Stromal cell of bone marrow (primary cell): ENCODE measurements at regions not wholly inside any gene's neighbourhood (a gene's known extent, or its start where the extent isn't known, plus 50 kb on each side); places are given as distances from the start of the nearest gene placed in this dataset.
A peak's percentile ranks its signal among the peaks of the same experiment; 100 is the strongest.

Experiments
- DNase-seq: peaks from one replicate; pipeline ENCODE4 v3.0.0-alpha.2; 2012; ENCODE audit warnings: low read depth

DNA sequence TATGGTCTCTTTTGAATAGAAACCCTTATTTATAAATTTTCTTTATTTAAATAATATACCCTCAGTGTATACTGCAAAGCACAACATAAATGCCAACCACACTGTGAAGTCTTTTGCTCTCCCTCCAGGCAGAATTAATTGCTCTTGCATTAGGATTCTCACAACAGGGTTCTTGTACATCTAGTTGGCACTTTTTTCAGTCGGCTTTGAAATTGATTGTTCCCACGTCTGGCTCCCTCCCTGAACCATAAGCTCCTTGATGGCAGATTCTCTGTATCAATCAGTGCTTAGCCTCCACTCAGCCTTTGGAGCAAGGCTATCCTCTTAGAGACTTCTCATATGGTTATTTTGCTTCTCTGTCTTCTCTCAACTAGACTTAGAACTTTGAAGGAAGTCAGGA, 288.0 kb upstream of the POU3F2 start:
- DNase-seq = no peak

DNA sequence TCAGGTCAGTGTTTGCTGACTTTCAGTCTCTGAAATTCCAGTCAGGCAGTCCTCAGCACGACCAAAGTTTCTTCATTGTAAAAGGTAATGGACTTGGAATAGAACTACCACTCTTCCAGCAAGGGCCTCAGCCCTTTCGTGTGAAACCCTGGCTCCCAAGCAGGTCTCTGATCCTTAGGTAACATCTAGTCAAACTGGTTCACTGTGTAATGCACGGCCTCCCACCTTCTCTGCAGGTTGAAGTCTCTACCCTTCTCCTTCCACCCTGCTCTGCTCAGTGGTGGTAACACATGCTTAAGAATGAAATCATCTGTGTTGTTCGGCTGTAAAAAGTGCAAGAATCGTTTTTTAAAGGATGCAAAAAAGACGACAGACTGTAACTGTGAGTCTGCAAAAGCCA, 287.2 kb upstream of the POU3F2 start:
- no peak for DNase-seq

DNA sequence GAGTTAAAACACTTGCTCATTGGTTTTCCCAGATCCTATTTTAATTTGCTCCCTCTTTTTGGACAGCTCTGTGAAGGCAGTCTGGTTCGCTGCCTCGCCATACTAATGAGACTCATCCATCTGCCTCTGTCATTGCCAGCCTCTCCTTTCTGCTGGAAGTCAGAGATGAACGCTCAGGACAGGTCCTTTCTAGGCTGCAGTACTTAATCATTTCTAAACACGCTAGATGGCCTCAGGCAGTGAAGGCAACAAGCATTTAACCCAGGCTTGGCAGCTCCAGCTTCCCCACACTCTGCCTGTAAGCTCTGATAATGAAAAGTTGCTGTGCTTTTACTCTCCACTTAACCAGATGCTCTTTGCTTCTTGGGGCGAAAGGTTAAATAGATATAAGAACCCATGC, 286.7 kb upstream of the POU3F2 start:
- no peak for DNase-seq

DNA sequence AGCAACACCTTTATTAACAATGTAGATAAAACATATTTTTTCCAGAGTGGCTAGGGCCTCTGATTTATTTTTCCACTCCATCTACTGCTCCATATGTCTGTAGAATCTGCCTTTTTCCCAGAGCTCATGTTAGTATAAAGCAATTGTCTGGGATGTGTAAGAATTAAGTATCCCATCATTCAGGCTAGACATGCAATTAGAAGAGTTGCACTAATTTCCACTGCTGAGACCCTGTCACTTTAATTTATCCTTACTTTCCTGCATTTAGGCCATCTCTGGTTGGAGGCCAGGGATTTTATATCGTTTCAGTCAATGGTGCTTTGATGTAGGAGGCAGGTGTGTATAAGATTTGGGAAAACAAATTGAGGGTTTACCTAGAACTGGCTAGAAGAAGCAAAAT, 286.1 kb upstream of the POU3F2 start:
- no peak for DNase-seq

DNA sequence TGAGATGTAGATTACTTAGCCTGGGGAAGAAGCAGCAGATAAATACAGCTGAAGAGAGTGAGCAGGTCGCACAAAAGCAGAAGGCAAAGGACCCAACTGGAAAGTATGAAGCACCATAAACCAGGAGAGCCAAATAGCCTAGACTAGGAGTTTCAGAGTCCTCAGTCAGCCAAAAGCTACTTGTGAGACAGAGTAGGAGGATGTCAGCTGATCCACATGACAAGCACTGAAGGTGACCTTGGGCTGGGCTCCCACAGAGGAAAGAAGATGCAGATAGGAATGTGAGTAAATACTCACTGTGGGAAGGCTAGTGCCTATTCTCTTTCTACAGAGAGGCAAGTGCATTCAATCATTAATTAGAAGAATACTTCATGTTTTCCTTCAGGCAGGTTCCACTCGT, 274.0 kb upstream of the POU3F2 start:
- no peak for DNase-seq

DNA sequence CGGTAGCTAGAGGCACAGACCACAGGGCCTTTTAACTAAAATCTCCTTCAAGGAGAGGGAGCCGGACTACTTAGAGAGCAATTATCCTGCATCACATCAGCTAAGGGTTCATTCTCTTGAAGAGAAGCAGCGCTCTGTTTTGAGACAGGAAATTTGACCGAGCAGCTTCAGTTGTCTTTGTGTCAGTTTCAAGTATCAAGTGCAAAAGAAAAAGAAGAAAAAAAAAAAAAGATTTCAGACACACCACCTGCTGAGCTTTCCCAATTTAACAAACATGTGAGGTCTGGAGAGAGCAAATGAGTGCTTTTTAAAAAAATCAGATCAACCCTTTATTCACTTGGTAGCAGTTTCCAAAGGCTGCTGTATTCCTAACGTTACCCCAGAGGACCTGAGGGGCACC, 273.5 kb upstream of the POU3F2 start:
- no peak for DNase-seq

DNA sequence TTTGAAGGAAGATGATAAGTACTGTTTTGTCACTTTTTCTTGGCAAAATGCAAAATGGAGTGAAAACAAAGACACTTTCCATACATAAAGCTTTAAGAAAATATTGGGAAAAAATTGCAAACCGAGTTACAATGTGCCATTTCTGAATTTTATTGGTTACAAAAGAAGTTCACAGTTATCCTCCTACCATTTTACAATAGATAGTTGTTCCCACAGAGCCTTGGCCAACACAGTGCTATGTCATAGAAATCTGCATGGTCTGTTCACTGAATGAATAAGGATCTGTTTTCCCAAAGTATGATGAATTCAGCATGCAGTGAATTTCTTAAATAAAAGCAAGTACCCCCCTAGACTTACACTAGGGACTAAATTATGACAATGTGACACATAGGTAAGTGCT, 268.2 kb upstream of the POU3F2 start:
- no peak for DNase-seq

DNA sequence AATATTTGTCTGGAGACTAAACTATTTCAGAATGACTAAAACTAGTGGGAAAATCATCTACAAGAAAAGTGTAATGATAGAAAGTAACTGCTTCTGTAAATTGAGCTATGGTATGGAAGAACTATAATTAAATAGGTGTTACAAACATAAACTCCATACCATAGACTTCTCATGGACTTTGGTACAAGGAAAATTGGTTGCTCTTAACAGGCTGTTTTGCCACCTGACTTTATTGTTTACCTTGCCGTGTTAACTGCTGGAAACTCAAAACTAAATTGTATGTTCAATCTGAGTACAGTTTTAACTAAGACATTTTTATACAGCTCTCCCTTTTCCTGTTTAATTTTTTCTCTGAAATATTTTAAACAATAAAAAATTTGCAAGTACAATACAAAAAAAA, 261.8 kb upstream of the POU3F2 start:
- DNase-seq = no peak

DNA sequence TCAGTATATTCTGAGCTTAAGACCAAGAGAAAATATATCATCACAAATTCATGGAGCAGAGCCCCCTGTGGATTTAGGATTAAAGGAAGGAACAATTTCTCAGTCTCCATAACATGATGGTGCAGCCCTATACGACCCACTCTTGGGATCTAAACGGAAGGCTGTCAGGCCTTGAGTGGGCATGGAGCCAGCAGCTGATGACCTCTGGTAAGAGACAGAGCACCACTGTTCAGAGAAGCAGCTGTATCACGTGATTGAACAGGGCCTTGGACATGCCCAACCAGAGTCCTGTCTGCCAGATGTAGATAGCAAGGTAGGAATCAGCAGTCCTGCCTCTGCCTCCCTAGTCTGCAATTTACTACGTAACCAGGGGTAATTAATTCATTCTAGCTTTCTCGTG, 259.4 kb upstream of the POU3F2 start:
- DNase-seq = no peak

DNA sequence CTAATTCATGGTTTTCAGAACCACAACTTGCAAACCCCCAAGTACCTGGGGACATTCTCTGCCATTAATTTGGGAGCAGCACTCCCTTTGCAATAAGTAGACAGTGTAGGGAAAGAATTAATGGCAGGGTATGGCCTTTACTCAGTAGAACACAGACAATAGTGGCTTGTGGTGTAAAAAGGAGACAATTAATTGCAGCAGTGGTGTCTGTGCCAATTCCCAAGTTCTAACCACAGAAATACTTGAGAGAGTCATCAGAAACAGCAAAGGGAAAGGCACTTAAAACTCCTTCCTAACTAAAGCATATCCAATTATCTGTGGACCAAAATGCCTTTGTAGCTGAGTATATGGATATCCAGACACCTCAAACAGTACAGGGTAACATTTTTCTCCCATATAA, 257.6 kb upstream of the POU3F2 start:
- DNase-seq = no peak

DNA sequence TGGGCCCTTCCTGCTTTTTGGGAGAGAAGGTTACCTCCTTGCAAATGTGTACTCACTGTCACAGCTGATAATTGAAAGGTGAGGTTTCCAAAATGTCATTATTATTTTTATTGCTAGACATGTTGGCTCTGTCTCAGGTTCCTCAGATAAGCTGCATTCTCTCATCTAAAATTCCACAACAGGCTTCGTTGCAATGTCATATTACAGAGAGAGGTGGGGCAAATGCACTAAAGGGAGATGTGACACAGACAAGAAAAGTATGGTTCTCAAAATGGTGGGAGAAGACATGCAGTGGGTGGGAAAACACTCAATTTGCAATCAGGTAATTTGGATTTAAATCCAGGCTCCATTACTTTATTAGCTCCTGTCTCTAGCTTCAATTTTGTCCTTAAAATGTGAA, 256.4 kb upstream of the POU3F2 start:
- DNase-seq = no peak

DNA sequence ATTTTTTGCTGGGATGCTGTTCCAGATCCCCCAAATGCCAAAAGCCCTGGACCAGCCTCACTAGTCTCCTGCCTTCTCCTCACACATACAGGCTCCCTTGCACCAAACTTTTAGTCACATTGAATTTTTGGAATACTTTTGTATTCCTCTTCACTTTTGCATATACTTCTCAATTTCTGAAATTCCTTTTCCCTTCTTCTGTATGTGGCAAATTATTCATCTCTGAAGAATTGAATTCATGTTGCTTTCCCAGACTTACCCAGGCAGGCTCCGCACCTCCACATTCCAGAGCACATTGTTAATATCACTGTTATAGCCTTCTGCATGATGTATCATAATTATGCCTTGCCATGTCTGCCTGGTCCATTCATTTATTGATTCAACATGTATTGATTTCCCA, 255.3 kb upstream of the POU3F2 start:
- no peak for DNase-seq

DNA sequence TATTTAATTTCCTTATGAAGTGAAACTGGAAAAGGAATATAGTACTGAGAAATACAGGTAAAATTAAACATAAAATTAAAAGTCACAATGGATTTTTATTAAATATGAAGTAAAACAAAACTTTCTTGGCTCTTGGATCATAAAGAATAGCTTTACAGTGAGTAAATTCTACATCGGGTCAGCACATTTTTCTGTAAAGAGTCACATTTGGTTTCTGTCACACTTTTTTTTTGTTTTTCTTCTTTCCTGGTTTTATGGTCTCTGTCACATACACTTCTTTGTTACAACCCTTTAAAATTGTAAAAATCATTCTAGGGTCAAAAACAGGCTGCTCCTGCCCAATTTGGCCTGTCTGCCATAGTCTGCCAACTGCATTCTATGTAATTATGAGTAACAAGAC, 254.4 kb upstream of the POU3F2 start:
- peak; percentile 2 for DNase-seq

DNA sequence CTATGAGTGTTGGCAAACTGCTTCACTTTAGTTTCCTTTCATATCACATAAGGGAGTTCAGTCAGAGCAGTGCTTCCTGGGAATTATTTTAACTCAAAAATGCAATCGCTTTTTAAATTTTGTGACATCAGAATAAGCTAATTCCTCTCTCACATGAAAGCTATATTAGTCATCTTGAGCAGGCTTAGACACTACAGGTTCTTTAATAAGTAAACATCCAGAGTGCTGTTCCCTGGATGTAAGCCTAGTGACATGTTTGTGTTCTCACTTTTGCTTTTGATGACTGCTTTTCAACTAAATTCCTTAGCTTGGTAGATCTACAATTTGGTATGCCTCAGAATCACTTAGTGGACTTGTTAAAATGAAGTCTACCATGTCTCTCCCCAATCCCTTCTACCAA, 252.7 kb upstream of the POU3F2 start:
- DNase-seq = peak; percentile 5

DNA sequence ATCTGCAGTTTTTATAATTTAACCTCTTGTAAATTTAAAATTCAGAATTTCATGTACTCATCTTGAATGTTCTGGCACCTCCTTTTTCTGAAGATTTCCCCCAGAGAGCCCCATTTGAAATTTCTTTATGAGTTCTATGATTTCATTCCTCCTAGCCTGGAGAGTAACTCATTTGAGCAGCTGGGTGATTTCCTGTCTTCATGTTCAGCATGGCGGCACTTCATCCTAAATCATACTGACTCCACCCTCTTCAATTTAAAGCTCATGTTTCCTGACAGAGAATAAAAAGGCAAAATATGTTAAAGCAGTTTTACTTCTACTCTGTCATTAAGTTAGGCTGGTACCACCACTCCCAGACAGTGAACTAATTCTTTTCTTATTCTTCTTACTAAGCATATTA, 250.9 kb upstream of the POU3F2 start:
- no peak for DNase-seq

DNA sequence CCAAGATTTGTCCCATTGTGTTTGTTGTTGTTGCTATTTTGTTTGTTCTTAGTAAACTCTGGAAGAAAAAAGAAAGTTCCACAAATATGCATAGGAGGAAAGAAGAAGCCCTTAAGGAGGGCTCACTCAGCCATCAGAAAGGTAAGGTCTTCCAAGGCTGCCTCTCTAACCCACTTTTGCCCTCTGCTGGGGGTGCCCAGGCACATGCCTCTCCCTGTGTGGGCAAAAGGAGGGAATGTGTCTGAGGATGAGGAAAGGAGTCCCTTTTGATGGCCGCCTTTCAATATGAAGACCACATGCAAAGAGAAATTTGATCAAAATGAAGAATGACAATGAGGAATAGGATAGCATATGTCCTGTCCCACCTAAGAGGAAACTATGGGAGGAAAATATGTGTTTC, 248.2 kb upstream of the POU3F2 start:
- no peak for DNase-seq

DNA sequence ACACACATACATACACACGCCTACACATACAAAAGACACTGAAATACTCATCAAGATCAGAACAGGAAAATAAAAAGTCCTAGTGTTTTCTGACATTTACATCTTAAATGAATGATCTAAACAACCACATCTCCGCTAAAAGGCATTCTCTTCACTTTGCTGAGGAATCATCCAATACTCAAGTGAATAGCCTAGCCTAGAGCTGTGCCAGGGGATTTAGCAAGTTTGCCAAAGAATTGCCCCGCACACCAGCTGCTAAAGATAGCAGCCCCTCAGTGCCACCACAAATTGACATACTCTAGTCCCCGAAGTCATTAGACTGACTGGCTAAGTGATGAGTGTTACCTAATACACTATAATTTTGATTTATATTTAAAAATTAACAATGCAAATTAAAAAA, 246.8 kb upstream of the POU3F2 start:
- DNase-seq = no peak

DNA sequence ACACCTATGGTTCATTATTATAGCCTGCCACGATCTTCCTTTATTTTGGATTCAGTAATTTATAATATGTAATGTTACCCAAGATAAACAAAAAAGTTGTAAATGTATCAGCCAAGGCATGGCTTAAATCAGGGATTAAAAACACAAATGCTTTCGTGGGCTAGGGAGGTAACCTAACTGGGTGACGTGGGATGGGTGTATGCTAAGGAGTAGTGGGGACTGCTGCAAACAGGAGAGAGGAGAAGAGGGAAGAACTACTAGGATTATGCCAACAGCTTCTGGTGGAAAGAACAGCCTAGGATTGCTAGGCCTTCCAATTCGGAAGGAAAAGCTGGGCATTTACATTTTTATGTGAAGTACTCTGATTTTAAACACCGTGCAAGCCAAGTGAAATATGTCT, 244.8 kb upstream of the POU3F2 start:
- DNase-seq = no peak

DNA sequence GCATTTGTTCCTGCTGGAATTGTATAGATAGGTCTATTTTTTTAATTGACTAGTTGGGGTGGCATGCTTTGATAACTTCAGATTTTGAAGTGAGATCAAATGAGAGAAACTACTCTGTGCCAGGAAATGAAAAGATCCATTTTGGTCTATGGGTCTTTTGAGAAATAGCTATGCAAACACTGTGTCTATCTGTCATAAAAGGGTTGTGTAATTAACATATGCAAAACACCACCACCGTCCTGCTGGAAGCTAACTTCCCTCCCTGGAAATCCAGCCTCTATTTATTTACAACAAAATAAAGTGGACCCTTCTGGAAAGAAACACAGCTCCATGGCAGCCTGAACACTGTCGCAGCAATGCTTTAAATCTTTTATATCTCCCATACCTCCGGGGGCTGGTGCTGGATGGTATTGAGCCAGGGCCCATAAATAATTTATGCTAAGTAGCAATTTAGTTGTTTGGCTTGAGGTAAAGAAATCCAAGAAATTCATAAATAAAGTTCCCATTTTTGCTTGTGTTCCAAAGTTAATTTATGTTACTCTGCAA, 244.2 kb upstream of the POU3F2 start:
- DNase-seq = no peak

DNA sequence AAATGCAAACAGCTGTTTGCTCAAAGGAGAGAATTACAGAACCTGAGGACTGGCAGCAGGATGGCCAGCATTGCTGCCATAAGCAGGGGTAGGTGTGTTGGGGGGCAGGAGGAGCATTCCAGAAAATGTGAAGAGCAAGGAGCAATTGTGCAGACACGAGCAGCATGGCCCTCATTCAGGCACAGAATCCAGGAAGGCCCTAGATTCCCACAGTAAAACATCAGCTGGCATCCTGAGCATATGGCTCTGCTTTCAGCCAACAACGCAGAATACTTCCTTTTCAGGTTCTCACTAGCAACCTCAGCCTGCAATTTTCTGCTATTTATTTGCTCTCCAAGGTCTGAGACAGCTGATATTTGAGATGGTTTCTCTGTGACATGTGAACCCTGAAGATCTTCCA, 243.4 kb upstream of the POU3F2 start:
- DNase-seq = no peak

DNA sequence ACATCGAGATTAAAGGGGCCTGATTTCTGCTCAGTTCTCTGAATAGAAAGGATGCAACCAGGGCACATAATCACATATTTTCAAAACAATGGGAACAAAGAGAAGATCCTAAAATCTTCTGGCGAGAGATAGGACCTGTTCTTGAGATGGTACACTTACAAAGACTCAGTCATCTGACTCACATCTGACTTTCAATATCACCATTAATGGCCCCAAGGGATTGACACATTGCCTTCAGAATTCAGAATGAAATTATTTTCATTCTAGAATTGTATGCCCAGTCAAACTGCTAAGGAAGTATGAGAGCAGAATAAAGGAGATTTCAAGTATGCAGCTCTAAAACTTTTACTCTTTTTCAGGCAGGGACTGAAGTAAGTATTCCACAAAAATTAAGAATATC, 240.7 kb upstream of the POU3F2 start:
- no peak for DNase-seq

DNA sequence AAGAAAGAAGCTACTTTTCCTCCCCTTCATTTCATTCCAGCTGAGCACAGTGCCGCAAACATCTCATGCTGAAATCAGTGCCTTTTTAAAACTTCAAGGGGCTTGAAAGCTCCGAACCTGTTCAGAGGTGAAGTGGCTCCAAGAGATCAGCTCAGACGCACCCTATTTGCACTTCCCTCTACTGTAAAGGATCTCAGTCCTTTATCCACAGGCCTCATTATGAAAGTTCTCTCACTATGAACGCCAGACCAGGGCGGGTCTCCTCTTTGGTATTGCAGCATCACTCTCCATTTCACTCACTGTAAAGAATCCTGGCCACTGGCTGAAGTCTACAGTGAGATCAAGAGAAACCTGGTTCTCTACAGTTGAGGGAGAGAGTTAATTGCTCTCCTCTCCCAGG, 232.7 kb upstream of the POU3F2 start:
- no peak for DNase-seq

DNA sequence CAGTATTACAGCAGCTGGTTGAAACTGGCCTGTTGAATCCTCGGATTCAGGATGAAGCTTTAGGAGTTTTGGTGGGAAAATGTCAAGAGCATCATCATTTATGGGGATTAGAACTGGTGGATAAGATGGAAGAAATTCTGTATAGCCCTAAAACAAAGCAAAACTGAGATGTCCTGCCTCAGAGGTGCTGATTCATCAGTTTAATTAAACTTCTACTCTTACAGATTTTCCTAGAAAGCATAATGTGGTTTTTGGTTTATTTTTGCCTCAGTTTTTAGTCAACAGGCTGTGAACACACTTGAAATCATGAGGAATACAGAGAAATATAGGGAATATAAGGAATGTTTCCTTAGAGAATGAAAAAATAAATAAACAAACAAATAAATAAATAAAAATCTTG, 228.7 kb upstream of the POU3F2 start:
- DNase-seq = no peak

DNA sequence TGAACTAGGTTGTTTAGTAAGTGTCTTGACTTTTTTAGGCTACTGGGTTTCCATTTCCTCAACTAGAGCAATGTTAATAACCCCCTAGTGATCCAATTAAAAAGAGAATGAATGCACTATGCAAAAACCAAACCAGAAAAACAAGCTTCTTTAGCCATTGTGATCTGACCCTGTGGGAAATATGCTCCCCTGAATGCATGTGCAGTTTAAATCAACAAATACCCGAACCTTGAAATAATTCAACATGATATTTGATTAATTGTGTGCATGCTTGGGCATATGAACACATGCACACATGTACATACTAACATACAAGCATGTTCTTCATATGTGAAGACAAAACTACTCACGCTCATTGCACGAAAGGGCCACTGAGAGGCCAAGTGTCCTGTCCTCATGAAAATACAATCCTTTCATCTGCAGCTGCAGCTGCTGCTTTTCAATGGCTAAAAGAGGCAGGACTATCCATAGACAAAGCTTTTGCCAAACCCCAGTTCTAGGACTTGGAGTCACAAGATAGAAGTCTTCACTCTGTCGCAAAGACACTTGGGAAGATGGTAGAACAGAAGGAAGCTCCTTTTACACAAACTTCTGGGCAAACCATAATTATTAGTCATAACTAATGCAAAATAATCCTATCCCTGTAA, 207.1 kb upstream of the POU3F2 start:
- no peak for DNase-seq

DNA sequence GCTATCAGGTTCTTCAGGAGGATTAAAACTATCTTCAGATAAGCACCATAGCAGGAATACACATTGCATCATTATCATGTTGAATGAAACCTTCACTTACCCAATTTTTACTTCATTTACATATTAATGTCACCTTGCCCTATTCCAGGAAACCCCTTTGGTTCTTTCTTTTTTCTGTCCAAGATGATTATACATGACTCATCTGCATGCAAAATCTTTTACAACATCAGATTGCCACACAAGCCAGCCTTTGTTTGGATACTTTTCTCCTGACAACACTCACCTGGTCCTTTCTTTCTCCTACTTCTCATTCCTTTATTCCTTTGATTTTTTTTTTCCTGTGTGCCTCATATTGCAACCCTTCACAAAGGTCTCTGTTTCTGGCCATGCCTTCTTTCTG, 200.5 kb upstream of the POU3F2 start:
- no peak for DNase-seq
